22Rv1 (cell line): ENCODE measurements at regions not wholly inside any gene's neighbourhood (a gene's known extent, or its start where the extent isn't known, plus 50 kb on each side); places are given as distances from the start of the nearest gene placed in this dataset.

Experiments used
- H3K27ac ChIP-seq: fragments of 450-650 bp; 2 replicates; pipeline ENCODE4 v1.5.1; 2017
- CTCF ChIP-seq: fragments of 450-650 bp; IDR thresholded peaks from 2 replicates; pipeline ENCODE4 v1.5.1; 2017; ENCODE audit warnings: mild to moderate bottlenecking
- ZFX ChIP-seq: fragments of 450-650 bp; IDR thresholded peaks from 2 replicates; pipeline ENCODE4 v1.6.1; 2017; ENCODE audit warnings: antibody characterized with exemption, borderline replicate concordance

- H3K27ac ChIP-seq, result no peak overlapping the region
- no peak for TF ChIP-seq CTCF
- TF ChIP-seq ZFX, result no peak
These were observed 85.5 kb upstream of the SPIN1 start for GRCh38 chr9:88302579-88303324.

GRCh38 chr9:88300556-88300955 lies 87.7 kb upstream of the SPIN1 start:
- TF ChIP-seq ZFX (no peak), CTCF (no peak)
- H3K27ac ChIP-seq, result no peak overlapping the region

GRCh38 chr9:88291856-88292255 lies 96.4 kb upstream of the SPIN1 start:
- TF ChIP-seq ZFX (no peak), CTCF (no peak)

GRCh38 chr9:88291056-88291455 lies 97.2 kb upstream of the SPIN1 start:
- TF ChIP-seq ZFX (no peak), CTCF (no peak)
- no peak overlapping the region for H3K27ac ChIP-seq

More at GRCh38 chr9:88291856-88292255, 96.4 kb upstream of the SPIN1 start:
- H3K27ac ChIP-seq, result no peak overlapping the region

GRCh38 chr9:88289532-88289931 lies 98.7 kb upstream of the SPIN1 start:
- TF ChIP-seq ZFX (no peak), CTCF (no peak)
- H3K27ac ChIP-seq, result no peak overlapping the region

GRCh38 chr9:88287972-88288371 lies 100.3 kb upstream of the SPIN1 start:
- no peak overlapping the region for H3K27ac ChIP-seq
- TF ChIP-seq CTCF, result no peak
- no peak for TF ChIP-seq ZFX

- H3K27ac ChIP-seq, result no peak overlapping the region
These were observed 107.3 kb upstream of the SPIN1 start for GRCh38 chr9:88280816-88281382.

More at GRCh38 chr9:88280816-88281382, 107.3 kb upstream of the SPIN1 start:
- TF ChIP-seq CTCF, result no peak
- TF ChIP-seq ZFX, result no peak
